GM12892 (cell line): ENCODE measurements at regions not wholly inside any gene's neighbourhood (a gene's known extent, or its start where the extent isn't known, plus 50 kb on each side); places are given as distances from the start of the nearest gene placed in this dataset.

ENCODE experiments used
- POLR2A ChIP-seq: IDR thresholded peaks from 2 replicates; pipeline ENCODE4 v1.6.1; 2011; ENCODE audit warnings: low read depth, low read length, control low read depth
- POLR2AphosphoS5 ChIP-seq: IDR thresholded peaks from 2 replicates; pipeline ENCODE4 v1.6.1; 2011; ENCODE audit warnings: low read depth, low read length, control low read depth
- TAF1 ChIP-seq: IDR thresholded peaks from 2 replicates; pipeline ENCODE4 v1.6.1; 2011; ENCODE audit warnings: low read depth, mild to moderate bottlenecking, control low read depth, low read length, borderline replicate concordance

- TF ChIP-seq TAF1 (no peak), POLR2A (no peak), POLR2AphosphoS5 (no peak)
Observed at GRCh38 chr5:162324328-162324727, 256.8 kb downstream of the GABRG2 start.
